T follicular helper cell (primary cell): ENCODE measurements at regions not wholly inside any gene's neighbourhood (a gene's known extent, or its start where the extent isn't known, plus 50 kb on each side); places are given as distances from the start of the nearest gene placed in this dataset.

ENCODE experiments used
- DNase-seq: peaks from one replicate; pipeline ENCODE4 v3.0.0-alpha.2; 2020; ENCODE audit warnings: low read depth

DNA sequence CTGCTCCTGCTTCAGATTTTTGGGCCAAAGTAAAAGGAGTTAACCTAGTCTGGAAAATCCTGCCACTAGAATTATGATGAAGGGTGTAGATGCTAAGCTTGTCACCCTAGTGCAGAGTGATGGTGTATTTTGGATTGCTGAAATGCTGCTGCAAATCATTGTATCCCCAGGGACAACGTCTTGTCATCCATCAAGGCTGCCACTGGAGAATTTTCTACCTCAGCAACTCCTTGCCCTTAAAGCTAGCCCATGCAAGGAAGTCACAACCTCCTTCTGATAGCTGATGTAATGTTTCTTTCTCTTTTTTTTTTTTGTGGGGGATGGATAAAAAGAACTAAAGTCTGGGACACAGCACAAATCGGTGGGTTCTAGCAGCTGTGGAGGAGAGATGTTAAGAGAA, 139.4 kb upstream of the FRMD6 start:
- no peak for DNase-seq

DNA sequence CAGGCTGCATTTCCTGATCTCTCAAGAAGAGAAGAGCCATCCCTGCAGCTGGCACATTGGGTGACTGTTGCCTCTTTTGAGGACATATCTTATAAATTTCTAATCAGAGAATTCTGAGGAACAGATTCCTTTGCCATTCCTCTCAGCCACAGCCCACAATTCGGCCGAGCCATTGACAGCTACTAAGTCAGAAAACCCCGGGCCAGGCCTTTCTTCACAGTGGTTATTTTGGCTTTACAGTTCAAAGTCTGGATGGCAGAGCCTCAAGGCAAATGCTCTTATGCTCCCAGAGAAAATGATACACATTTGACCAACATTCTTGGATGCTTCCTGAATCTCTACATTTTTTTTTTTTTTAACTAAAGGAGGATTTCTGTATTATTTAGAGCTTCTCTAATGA, 138.4 kb upstream of the FRMD6 start:
- no peak for DNase-seq

- no peak for DNase-seq
These were observed 137.8 kb upstream of the FRMD6 start for GRCh38 chr14:51513933-51514332.

GRCh38 chr14:51515611-51516010, 136.1 kb upstream of the FRMD6 start:
- no peak for DNase-seq

GRCh38 chr14:51516706-51517395, 134.9 kb upstream of the FRMD6 start:
- DNase-seq = no peak

GRCh38 chr14:51518280-51518679, 133.4 kb upstream of the FRMD6 start:
- DNase-seq = no peak

GRCh38 chr14:51518711-51519110, 133.0 kb upstream of the FRMD6 start:
- no peak for DNase-seq

DNA sequence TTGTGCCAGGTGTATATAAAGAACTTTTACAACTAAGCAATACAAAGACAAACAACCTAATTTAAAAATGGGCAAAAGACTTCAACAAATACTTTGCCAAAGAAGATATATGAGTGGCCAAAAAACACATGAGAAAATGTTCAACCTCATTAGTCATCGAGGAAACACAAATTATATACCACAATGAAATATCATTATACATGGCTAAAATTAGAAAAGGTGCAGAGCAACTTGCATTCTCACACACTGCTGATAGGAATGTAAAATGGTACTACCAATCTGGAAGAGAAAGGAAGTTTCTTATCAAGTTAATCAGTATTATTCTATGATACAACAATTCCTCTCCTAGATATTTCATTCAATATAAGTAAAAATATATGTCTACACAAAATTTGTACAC, 131.6 kb upstream of the FRMD6 start:
- no peak for DNase-seq

GRCh38 chr14:51521764-51522163, 129.9 kb upstream of the FRMD6 start:
- no peak for DNase-seq

DNA sequence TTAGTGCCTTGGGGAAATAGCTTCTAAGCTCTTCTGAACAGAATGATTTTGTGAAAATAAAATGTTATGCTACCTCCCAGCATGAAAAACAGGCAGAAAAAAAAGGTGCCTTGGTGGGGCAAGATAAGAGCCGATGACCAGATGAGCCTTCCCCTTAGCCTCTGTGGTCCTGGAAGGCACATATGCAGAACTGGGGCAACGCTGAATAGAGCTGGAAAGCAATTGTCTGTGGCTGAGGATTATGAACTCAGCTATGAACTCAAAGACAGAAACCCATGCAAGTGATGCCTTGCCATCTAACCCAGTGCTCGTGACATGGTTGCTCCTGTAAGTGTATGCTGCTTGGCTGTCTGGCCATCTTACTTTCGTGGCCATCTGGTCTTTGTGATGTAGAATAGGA, 128.5 kb upstream of the FRMD6 start:
- DNase-seq = no peak

GRCh38 chr14:51525739-51526138, 126.0 kb upstream of the FRMD6 start:
- DNase-seq = no peak

- DNase-seq = no peak
These were observed 124.6 kb upstream of the FRMD6 start for GRCh38 chr14:51527073-51527472.

DNA sequence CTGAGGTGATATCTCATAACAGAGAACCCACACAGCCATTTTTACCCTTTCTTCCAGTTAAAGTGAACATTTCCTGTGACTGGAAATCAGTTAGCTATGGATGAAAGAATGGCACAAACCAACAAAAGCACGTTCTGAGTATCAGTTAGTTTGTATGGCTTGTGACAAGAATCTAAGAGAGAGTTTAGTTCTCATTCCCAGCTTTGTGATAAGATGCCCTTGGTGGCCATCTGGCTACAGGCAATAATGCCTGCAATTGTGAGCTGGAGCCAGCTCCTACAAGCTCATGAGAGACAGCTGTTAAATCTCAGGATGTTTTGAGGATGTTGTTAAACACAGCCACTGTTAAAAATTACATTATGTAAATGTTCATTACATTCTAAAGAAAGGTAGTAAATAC, 122.0 kb upstream of the FRMD6 start:
- no peak for DNase-seq

GRCh38 chr14:51533160-51533559, 118.5 kb upstream of the FRMD6 start:
- DNase-seq = no peak

DNA sequence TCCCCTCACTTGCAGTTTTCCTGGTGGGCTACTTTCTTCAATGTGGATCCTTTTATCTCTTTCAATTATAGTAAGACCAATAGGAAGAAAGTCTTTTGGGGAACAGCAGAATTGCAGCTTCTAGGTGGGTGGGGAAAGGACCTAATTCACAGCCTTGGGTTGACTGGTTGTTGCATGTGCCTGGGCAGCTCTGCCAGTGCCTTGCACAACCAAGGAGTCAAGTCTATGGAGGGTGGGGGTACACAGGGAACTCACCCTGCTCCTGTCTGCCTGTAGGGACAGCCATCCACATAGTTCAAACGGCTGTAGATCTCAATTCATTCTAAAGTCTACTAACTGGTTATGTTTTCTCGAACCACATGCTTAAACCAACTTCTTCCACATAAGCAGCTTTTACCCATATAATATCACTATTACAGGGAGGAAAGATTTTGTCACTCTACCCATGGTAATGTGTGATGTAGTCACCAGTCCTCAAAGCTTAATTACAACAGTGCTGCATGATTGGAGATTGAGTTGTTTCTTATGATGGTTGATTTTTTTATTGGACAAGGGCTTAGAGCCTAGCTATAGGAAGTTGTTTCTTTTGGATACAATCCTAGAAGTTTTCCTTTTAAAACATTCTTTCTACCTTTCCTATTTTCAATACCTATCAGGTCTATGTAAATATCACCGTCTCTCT, 117.7 kb upstream of the FRMD6 start:
- no peak for DNase-seq

DNA sequence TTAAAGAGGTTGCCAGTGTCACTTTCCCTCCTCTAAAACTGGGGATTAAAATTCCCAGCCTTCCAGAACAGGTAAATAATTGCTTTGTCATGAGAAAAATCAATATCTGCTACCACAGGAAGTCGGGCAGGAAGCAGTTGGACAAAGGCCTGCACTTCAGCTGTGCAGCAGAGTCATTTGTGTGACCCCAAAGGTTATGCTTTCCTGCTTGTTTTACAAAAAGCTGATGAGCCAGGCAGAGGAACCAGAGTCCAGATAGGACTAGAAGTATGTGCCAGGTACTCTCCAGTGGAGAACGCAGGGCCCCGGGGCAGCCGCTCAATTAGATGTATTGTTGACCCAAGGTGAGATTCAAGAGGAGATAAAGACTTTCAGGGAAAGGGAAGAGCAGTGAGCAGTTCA, 117.1 kb upstream of the FRMD6 start:
- DNase-seq = no peak

DNA sequence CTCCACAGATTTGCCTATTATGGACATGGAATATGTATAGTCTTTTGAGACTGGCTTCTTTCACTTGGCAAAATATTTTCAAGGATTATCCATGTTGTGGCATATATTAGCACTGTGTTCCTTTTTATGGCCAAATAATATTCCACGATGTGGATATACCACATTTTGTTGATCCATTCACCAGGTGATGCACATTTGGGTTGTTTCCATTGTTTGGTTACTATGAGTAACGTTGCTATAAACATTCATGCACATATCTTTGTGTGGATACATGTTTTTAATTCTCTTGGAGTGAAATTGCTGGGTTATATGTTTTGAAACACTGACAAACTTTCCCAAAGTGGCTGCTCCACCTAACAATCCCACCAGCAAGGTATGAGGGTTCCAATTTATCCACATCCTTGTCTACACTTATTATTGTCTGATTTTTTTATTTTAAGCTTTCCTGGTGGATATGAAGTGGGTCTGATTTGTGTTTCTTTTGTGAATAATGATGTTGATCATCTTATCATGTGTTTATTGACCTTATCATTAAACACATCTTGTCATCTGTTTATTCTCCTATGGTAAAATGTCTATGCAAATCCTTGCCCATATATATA, 116.2 kb upstream of the FRMD6 start:
- DNase-seq = no peak

DNA sequence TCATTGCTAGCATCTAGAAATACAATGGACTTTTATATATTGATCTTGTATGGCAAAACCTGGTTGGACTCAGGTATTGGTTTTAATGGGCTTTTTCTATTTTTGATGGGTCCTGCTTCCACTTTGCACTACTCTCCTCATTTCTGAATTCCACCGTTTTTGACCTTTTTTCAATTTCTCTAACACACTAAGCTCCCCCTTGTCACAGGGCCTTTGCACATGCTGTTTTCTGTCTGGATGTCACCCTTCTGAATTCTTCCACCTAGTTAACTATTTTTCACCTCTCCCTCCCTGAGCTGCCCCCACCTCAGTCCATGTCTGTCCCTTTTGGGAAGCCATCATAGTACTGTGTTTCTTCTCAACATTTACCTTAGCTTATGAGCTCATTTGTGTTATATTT, 112.7 kb upstream of the FRMD6 start:
- DNase-seq = no peak

GRCh38 chr14:51539571-51540037, 112.1 kb upstream of the FRMD6 start:
- no peak for DNase-seq

DNA sequence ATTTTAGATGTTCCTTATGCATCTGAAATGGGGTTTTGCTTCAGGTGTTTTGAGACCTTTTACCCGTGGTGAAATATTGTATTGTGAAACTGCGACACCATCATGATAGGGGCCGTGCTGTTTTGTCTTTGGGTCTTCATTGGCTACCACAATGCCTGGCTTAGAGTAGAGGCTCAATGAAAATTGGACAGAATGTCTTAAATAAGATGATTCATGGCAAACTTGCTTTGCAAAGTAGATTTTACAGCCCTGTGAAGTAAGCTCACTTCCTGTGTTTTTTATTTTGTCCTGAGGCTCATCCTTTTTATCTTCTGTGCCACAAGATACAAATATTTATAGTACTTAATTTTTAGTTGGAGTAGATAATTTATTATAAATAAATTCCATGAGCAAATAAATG, 111.3 kb upstream of the FRMD6 start:
- no peak for DNase-seq

- no peak for DNase-seq
These were observed 107.2 kb upstream of the FRMD6 start for GRCh38 chr14:51544471-51544870.

DNA sequence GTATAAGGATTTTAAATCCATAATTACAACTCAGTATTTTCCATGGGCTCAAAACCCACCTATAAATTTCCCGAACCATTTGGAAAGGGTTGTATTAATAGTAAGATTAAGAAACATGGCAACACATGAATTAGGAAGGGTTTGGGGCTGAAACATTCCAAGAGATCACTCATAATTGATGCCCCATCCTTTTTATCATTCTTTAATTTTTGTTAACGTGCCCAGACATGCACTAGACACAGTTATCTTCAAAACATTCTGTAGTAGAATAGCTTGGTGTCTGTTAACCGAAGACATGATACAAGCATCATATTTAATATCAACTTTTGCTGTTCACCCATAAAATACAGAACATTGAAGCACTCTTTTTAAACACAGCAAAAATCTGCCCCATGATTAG, 106.8 kb upstream of the FRMD6 start:
- DNase-seq = no peak

GRCh38 chr14:51545396-51545795, 106.3 kb upstream of the FRMD6 start:
- DNase-seq = no peak
